ENCODE measurements at regions not wholly inside any gene's neighbourhood (a gene's known extent, or its start where the extent isn't known, plus 50 kb on each side); places are given as distances from the start of the nearest gene placed in this dataset.

- no peak overlapping the region for H3K27ac ChIP-seq (ENCODE audit: extremely low read depth, low read depth, low read length)
- TF ChIP-seq ZNF311 (tag by site-specific recombination; IDR thresholded peaks at IDR 0.05; ENCODE audit: borderline replicate concordance) = no peak
- TF ChIP-seq ZNF76 (tag by site-specific recombination; IDR thresholded peaks at IDR 0.05; ENCODE audit: borderline replicate concordance, low read depth) = no peak
- TF ChIP-seq ZBTB17 (tag by site-specific recombination; IDR thresholded peaks at IDR 0.05) = no peak
- TF ChIP-seq REST (tag by site-specific recombination; IDR thresholded peaks at IDR 0.05) = peak; percentile 66
- TF ChIP-seq ZNF214 (tag by site-specific recombination; IDR thresholded peaks at IDR 0.05; ENCODE audit: borderline replicate concordance) = no peak
- H3K36me3 ChIP-seq (ENCODE audit: control insufficient read depth in 2 of 2, insufficient read depth in 1 of 2, low read length in 2 of 2) = no peaks in the 10 kb centered on the region
- no peaks in the 10 kb centered on the region for H3K9me3 ChIP-seq (ENCODE audit: control insufficient read depth, insufficient read depth, low read depth, low read length)
- POLR2A ChIA-PET = no interaction called here
- CTCF ChIA-PET = no interaction called here
- no peaks in the 10 kb centered on the region for H3K4me1 ChIP-seq (ENCODE audit: control insufficient read depth, insufficient read depth, low read length)
- no peak overlapping the region for H3K4me3 ChIP-seq (ENCODE audit: low read depth, low read length)
Observed at GRCh38 chr14:83575301-83575700, 1954.6 kb upstream of the FLRT2 start.

- TF ChIP-seq ZNF585B (tag by site-specific recombination; IDR thresholded peaks at IDR 0.05) (peak; percentile 60), ZSCAN5A (tag by site-specific recombination; IDR thresholded peaks at IDR 0.05) (no peak)
- POLR2A ChIA-PET = no interaction called here
- CTCF ChIA-PET = no interaction called here
Observed at GRCh38 chr14:83583201-83583600, 1946.7 kb upstream of the FLRT2 start.

GRCh38 chr14:83594874-83595273, 1935.1 kb upstream of the FLRT2 start:
- Histone ChIP-seq H3K27ac (ENCODE audit: extremely low read depth, low read depth, low read length) (no peak overlapping the region), H3K4me3 (ENCODE audit: low read depth, low read length) (no peak overlapping the region), H3K9me3 (ENCODE audit: control insufficient read depth, insufficient read depth, low read depth, low read length) (no peaks in the 10 kb centered on the region; the same call in 1 of the 2 replicates), H3K36me3 (ENCODE audit: control insufficient read depth in 2 of 2, insufficient read depth in 1 of 2, low read length in 2 of 2) (no peaks in the 10 kb centered on the region), H3K4me1 (ENCODE audit: control insufficient read depth, insufficient read depth, low read length) (no peaks in the 10 kb centered on the region)
- ChIA-PET POLR2A (no interaction called here), CTCF (interaction anchor here (0.6 kb wide), 1 partner anchor 465 kb away, joined by 4 read pairs; no protein-coding TSS in a partner anchor)
- TF ChIP-seq HIC1 (tag by site-specific recombination; IDR thresholded peaks at IDR 0.05) (no peak), ZNF174 (tag by site-specific recombination; IDR thresholded peaks at IDR 0.05) (no peak), GLIS1 (tag by site-specific recombination; IDR thresholded peaks at IDR 0.05) (no peak), HOXD13 (CRISPR knock-in tag; IDR thresholded peaks at IDR 0.05; ENCODE audit: borderline replicate concordance) (no peak), ZNF654 (tag by site-specific recombination; IDR thresholded peaks at IDR 0.05; ENCODE audit: low read depth) (no peak)

More at GRCh38 chr14:83583201-83583600, 1946.7 kb upstream of the FLRT2 start:
- Histone ChIP-seq H3K27ac (ENCODE audit: extremely low read depth, low read depth, low read length) (no peak overlapping the region), H3K4me1 (ENCODE audit: control insufficient read depth, insufficient read depth, low read length) (no peaks in the 10 kb centered on the region), H3K4me3 (ENCODE audit: low read depth, low read length) (no peak overlapping the region), H3K36me3 (ENCODE audit: control insufficient read depth in 2 of 2, insufficient read depth in 1 of 2, low read length in 2 of 2) (no peaks in the 10 kb centered on the region), H3K9me3 (ENCODE audit: control insufficient read depth, insufficient read depth, low read depth, low read length) (no peaks in the 10 kb centered on the region)
